ENCODE measurements at regions not wholly inside any gene's neighbourhood (a gene's known extent, or its start where the extent isn't known, plus 50 kb on each side); places are given as distances from the start of the nearest gene placed in this dataset.

DNA sequence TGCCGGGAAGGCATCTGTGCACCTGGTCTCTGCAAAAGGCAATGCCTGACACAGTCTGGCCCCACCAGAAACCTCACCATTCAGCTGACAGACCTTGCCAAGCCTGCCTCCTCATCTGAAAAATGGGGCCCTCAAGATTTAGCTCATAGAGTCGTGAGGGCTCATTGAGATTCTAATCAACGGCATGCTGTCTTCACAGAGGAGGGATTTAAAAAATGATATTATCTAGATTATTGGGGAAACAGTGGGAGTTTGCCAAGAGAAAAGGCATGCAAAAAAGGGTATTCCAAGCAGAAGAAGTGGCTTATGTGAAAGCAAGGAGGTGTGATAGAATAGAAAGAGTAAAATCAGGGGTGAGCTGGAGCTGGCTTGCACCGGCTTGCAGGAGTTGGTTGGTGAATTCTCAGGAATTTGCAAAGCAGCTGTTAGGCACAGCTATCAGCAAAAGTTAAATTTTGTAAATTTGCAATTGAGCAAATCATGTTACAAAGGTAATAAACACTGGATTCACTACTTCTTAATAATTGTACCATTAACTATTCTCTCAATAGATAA is 91.7 kb upstream of the WNT4 start:
- no peak for TF ChIP-seq EGR1 (IDR thresholded peaks at IDR 0.05)
- TF ChIP-seq TCF12 (IDR thresholded peaks at IDR 0.05; ENCODE audit: low read depth): no peak
- TF ChIP-seq CEBPB (IDR thresholded peaks at IDR 0.05): no peak
- TF ChIP-seq, protein P1, sequence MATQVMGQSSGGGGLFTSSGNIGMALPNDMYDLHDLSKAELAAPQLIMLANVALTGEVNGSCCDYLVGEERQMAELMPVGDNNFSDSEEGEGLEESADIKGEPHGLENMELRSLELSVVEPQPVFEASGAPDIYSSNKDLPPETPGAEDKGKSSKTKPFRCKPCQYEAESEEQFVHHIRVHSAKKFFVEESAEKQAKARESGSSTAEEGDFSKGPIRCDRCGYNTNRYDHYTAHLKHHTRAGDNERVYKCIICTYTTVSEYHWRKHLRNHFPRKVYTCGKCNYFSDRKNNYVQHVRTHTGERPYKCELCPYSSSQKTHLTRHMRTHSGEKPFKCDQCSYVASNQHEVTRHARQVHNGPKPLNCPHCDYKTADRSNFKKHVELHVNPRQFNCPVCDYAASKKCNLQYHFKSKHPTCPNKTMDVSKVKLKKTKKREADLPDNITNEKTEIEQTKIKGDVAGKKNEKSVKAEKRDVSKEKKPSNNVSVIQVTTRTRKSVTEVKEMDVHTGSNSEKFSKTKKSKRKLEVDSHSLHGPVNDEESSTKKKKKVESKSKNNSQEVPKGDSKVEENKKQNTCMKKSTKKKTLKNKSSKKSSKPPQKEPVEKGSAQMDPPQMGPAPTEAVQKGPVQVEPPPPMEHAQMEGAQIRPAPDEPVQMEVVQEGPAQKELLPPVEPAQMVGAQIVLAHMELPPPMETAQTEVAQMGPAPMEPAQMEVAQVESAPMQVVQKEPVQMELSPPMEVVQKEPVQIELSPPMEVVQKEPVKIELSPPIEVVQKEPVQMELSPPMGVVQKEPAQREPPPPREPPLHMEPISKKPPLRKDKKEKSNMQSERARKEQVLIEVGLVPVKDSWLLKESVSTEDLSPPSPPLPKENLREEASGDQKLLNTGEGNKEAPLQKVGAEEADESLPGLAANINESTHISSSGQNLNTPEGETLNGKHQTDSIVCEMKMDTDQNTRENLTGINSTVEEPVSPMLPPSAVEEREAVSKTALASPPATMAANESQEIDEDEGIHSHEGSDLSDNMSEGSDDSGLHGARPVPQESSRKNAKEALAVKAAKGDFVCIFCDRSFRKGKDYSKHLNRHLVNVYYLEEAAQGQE (IDR thresholded peaks at IDR 0.05; ENCODE audit: low read depth): no peak
- TF ChIP-seq TEAD4 (IDR thresholded peaks at IDR 0.05): no peak
- no peak for TF ChIP-seq ZBTB7A (IDR thresholded peaks at IDR 0.05; ENCODE audit: low read depth)
- TF ChIP-seq CREB1 (IDR thresholded peaks at IDR 0.05; ENCODE audit: low read depth): no peak
- no peak for TF ChIP-seq FOXM1 (IDR thresholded peaks at IDR 0.05; ENCODE audit: borderline replicate concordance, low read depth)
- TF ChIP-seq EP300 (IDR thresholded peaks at IDR 0.05; ENCODE audit: borderline replicate concordance): no peak
- TF ChIP-seq, protein P2, sequence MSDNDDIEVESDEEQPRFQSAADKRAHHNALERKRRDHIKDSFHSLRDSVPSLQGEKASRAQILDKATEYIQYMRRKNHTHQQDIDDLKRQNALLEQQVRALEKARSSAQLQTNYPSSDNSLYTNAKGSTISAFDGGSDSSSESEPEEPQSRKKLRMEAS (IDR thresholded peaks at IDR 0.05): no peak

DNA sequence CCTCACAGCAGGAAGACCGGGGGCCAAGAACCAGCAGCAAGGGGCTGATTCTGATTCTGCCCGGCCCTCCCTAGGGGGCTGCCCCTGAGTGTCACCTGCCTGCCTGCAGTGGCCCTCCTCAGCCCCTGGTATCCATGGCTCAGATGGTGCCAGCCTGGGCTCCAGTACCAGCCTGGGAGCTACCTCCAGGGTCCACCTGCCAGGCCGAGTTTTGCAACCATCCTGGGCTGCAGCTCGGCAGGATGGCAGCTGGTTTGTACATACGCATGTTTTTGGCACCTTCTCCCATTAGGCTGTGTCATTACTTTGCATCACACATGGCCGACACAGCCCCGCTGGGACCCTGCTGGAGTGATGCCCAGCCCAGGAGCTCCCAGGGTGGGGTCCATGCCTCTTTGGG is 93.3 kb upstream of the WNT4 start:
- TF ChIP-seq EP300 (IDR thresholded peaks at IDR 0.05; ENCODE audit: borderline replicate concordance) (no peak), NFIC (IDR thresholded peaks at IDR 0.05) (no peak), FOXM1 (IDR thresholded peaks at IDR 0.05; ENCODE audit: borderline replicate concordance, low read depth) (no peak), TEAD4 (IDR thresholded peaks at IDR 0.05) (no peak), RAD21 (IDR thresholded peaks at IDR 0.05; ENCODE audit: low read depth) (no peak), TAF1 (IDR thresholded peaks at IDR 0.05; ENCODE audit: low read depth) (no peak), ZBTB7A (IDR thresholded peaks at IDR 0.05; ENCODE audit: low read depth) (no peak), YY1 (IDR thresholded peaks at IDR 0.05; ENCODE audit: low read depth) (no peak), EGR1 (IDR thresholded peaks at IDR 0.05) (no peak), CREB1 (IDR thresholded peaks at IDR 0.05; ENCODE audit: low read depth) (no peak), CEBPB (IDR thresholded peaks at IDR 0.05) (no peak), TCF12 (IDR thresholded peaks at IDR 0.05; ENCODE audit: low read depth) (no peak)
- TF ChIP-seq, protein P1 (IDR thresholded peaks at IDR 0.05; ENCODE audit: low read depth): no peak
- TF ChIP-seq, protein P2 (IDR thresholded peaks at IDR 0.05): no peak
- TF ChIP-seq, protein P3, sequence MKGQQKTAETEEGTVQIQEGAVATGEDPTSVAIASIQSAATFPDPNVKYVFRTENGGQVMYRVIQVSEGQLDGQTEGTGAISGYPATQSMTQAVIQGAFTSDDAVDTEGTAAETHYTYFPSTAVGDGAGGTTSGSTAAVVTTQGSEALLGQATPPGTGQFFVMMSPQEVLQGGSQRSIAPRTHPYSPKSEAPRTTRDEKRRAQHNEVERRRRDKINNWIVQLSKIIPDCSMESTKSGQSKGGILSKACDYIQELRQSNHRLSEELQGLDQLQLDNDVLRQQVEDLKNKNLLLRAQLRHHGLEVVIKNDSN (IDR thresholded peaks at IDR 0.05): no peak

DNA sequence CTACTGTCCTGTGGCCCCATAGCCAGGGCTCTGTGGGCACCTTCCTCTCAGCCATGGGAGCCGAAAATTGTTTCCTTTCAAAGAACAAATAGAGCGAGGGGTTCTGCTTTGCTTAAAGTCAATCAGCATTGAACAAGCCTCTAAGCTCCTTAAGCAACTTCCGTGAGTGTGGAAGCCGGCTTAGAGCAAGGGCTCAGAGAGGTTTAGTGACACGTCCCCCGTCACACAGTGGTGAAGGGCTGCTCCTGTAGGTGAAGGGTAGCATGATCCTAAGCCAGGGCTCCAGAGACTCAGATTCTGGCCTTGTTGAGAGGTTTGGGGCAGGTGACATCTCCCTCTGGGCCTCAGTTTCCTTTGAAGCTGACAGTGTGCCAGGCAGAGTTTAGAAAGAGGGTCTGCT is 94.0 kb upstream of the WNT4 start:
- TF ChIP-seq, protein P2 (IDR thresholded peaks at IDR 0.05): no peak
- TF ChIP-seq CREB1 (IDR thresholded peaks at IDR 0.05; ENCODE audit: low read depth): no peak
- no peak for TF ChIP-seq TEAD4 (IDR thresholded peaks at IDR 0.05)
- no peak for TF ChIP-seq RAD21 (IDR thresholded peaks at IDR 0.05; ENCODE audit: low read depth)
- TF ChIP-seq, protein P3 (IDR thresholded peaks at IDR 0.05): no peak
- no peak for TF ChIP-seq FOXM1 (IDR thresholded peaks at IDR 0.05; ENCODE audit: borderline replicate concordance, low read depth)
- no peak for TF ChIP-seq TCF12 (IDR thresholded peaks at IDR 0.05; ENCODE audit: low read depth)
- no peak for TF ChIP-seq NFIC (IDR thresholded peaks at IDR 0.05)
- no peak for TF ChIP-seq ZBTB7A (IDR thresholded peaks at IDR 0.05; ENCODE audit: low read depth)
- TF ChIP-seq EGR1 (IDR thresholded peaks at IDR 0.05): no peak
- TF ChIP-seq CEBPB (IDR thresholded peaks at IDR 0.05): no peak
- TF ChIP-seq YY1 (IDR thresholded peaks at IDR 0.05; ENCODE audit: low read depth): no peak
- TF ChIP-seq TAF1 (IDR thresholded peaks at IDR 0.05; ENCODE audit: low read depth): no peak
- TF ChIP-seq EP300 (IDR thresholded peaks at IDR 0.05; ENCODE audit: borderline replicate concordance): no peak
- TF ChIP-seq, protein P1 (IDR thresholded peaks at IDR 0.05; ENCODE audit: low read depth): no peak

Data from Ishikawa (cell line).